Naive B cell (primary cell): ENCODE measurements at regions not wholly inside any gene's neighbourhood (a gene's known extent, or its start where the extent isn't known, plus 50 kb on each side); places are given as distances from the start of the nearest gene placed in this dataset.
"Not testable (repeated sequence)": the region's sequence is repeated elsewhere in the genome, so short reads cannot be mapped to it uniquely, and the experiment has no call there.

Experiments
- ATAC-seq, 2 donors: fragments of 150-1000 bp; cut with Tn5 transposase; 2 replicates each; pipeline ENCODE4 v1.10.0; 2021; ENCODE audit warnings: low read depth in 2 of 2, mild to moderate bottlenecking in 2 of 2, moderate library complexity in 2 of 2
- DNase-seq: peaks from one replicate; pipeline ENCODE4 v3.0.0; 2022
- H3K27ac Mint-ChIP-seq, 6 donors: one replicate each; pipeline ENCODE4 v1.8.0; 2020 to 2022; ENCODE audit warnings: mild to moderate bottlenecking in 6 of 6, mixed read lengths in 6 of 6, moderate library complexity in 5 of 6, inconsistent platforms in 2 of 6
- H3K27me3 Mint-ChIP-seq, 3 donors: one replicate each; pipeline ENCODE4 v1.8.0; 2021 to 2022; ENCODE audit warnings: mixed read lengths in 3 of 3, mild to moderate bottlenecking in 1 of 3
- H3K36me3 Mint-ChIP-seq, 2 donors: one replicate each; pipeline ENCODE4 v1.8.0; 2020 to 2022; ENCODE audit warnings: mixed read lengths in 2 of 2, inconsistent platforms in 1 of 2, mild to moderate bottlenecking in 1 of 2
- H3K4me1 Mint-ChIP-seq, 3 donors: one replicate each; pipeline ENCODE4 v1.8.0; 2020 to 2022; ENCODE audit warnings: mixed read lengths in 3 of 3, inconsistent platforms in 1 of 3, mild to moderate bottlenecking in 1 of 3, moderate library complexity in 1 of 3
- H3K4me3 Mint-ChIP-seq, 8 donors: one replicate each; pipeline ENCODE4 v1.8.0; 2020 to 2022; ENCODE audit warnings: mild to moderate bottlenecking in 8 of 8, mixed read lengths in 8 of 8, moderate library complexity in 8 of 8, inconsistent platforms in 2 of 8
- H3K9me3 Mint-ChIP-seq, 7 donors: one replicate each; pipeline ENCODE4 v1.8.0; 2020 to 2022; ENCODE audit warnings: mixed read lengths in 7 of 7, mild to moderate bottlenecking in 5 of 7, inconsistent platforms in 2 of 7, moderate library complexity in 1 of 7

DNA sequence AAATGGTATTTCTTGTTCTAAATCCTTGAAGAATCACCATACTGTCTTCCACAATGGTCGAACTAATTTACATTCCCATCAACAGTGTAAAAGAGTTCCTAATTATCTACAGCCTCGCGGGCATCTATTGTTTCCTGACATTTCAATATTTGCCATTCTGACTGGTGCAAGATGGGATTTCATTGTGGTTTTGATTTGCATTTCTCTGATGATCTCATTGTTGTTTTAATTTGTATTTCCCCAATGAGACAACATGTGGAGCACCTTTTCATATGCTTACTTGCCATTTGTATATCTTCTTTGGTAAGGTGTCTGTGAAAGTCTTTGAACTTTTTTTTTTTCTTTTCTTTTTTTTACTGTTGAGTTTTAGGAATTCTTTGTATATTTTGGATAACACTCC, 473.6 kb downstream of the KCTD16 start:
- DNase-seq (no peak), ATAC-seq (no peak)
- Mint-ChIP-seq H3K36me3 (no peaks in the 10 kb centered on the region), H3K4me3 (no peak overlapping the region), H3K9me3 (peaks cover 0 to 3% (median 0%) of the 10 kb centered on the region in 7 donors), H3K4me1 (no peaks in the 10 kb centered on the region), H3K27me3 (peaks cover 0 to 7% (median 0%) of the 10 kb centered on the region in 3 donors), H3K27ac (no peak overlapping the region)

DNA sequence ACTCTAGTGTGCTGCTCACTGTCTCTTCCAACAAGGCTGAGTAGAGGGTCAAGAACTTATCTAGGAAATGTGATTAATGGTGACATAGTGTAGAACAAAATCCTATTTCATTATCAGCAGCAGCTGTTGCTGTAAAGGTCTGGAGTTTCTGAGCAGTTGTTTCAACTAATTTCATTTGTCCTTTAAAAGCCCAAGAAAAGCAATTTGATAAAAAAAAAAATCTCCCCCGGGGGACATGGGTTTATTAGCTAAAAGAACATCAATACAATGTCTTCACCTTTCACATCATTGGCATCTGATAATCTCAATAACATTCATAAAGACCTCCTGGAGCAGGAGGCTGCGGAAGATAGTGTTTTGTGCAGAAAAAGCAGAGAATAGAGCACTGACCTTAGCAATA, 468.1 kb downstream of the KCTD16 start:
- DNase-seq (no peak), ATAC-seq (no peak)
- Mint-ChIP-seq H3K9me3 (peaks cover 8 to 28% (median 18%) of the 10 kb centered on the region in 7 donors), H3K36me3 (peaks cover 6 to 13% of the 10 kb centered on the region in 2 donors), H3K27ac (no peak overlapping the region), H3K27me3 (peaks cover 0 to 5% (median 0%) of the 10 kb centered on the region in 3 donors), H3K4me1 (no peaks in the 10 kb centered on the region), H3K4me3 (no peak overlapping the region)

DNA sequence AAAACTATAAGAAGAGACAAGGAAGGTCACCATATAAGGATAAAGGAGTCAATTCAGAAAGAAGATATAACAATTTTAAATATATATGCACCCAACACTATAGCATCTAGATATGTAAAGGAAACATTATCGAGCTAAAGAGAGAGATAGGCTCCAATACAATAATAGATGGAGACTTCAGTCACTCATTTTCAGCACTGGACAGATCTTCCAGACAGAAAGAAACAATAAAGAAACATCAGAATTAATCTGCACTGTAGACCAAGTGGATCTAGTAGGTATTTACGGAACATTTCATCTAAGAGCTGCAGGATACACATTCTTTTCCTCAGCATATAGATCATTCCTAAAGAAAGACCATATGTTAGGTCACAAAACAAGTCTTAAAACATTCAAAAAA, 463.5 kb downstream of the KCTD16 start:
- H3K4me1 Mint-ChIP-seq = no peaks in the 10 kb centered on the region
- H3K27me3 Mint-ChIP-seq = peaks cover 0 to 11% (median 11%) of the 10 kb centered on the region in 3 donors
- no peak overlapping the region for H3K27ac Mint-ChIP-seq
- H3K4me3 Mint-ChIP-seq = no peak overlapping the region
- DNase-seq = no peak
- peaks cover 17 to 66% (median 38%) of the 10 kb centered on the region in 7 donors for H3K9me3 Mint-ChIP-seq
- H3K36me3 Mint-ChIP-seq = peaks cover 6 to 27% of the 10 kb centered on the region in 2 donors
- ATAC-seq = no peak

DNA sequence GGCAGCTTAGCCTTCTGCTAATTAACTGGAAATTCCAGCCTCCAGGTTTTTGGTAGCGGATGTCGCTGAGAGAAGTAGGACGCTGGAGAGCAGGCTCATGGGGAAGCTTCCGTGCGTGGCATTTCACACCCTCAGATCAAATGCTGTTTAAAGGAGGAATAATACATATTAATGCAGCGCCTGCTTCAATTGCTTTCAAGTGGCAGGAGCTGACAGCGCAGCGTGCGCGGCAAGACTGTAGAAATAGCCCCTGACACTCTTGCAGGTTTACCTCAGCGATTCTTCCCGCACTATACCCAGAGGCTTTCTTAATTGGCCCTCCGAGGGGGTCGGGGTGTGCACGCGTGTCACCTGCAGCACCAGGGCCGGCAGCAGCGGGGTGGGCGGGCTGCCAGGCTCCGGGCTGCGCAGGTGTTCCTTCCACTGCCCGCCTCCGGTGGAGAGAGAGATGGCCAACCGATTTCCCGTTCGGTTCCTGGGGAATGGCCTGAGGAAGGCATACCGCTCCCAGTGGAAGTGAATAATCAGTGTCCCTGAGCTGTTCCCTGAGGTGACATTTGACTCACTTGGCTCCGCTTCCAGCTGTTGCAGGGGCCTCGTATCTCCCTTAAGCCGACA, 427.9 kb downstream of the KCTD16 start:
- Mint-ChIP-seq H3K27me3 (peaks cover 24 to 33% (median 30%) of the 10 kb centered on the region in 3 donors), H3K27ac (no peak overlapping the region), H3K36me3 (peaks cover 4 to 8% of the 10 kb centered on the region in 2 donors), H3K9me3 (peaks cover 0 to 16% (median 0%) of the 10 kb centered on the region in 7 donors), H3K4me1 (peaks cover 0 to 3% (median 0%) of the 10 kb centered on the region in 3 donors), H3K4me3 (no peak overlapping the region)
- ATAC-seq (no peak), DNase-seq (no peak)

DNA sequence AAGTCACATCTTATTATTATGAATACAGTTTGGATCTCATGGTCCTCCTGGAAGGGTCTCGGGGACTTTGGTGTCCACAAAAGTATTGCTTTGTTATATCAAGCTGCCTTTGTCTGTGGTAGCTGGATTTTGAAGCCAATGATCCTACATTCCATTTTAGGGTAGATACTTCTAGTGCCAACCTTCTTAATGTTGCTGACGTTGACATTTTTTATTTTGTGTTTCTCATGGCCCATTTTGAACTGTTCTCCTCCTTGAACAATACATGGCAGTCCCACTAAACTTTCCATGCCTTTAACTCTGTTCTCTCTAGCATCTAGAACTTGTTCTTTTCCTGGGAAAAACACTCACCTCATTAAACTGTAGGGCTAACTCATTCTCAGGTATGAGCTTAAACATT, 425.8 kb downstream of the KCTD16 start:
- no peak for DNase-seq
- no peak for ATAC-seq
- peaks cover 0 to 23% (median 2%) of the 10 kb centered on the region in 7 donors for H3K9me3 Mint-ChIP-seq
- H3K27ac Mint-ChIP-seq = no peak overlapping the region
- peaks cover 21 to 31% (median 25%) of the 10 kb centered on the region in 3 donors for H3K27me3 Mint-ChIP-seq
- peaks cover 4 to 8% of the 10 kb centered on the region in 2 donors for H3K36me3 Mint-ChIP-seq
- no peak overlapping the region for H3K4me3 Mint-ChIP-seq
- peaks cover 0 to 3% (median 0%) of the 10 kb centered on the region in 3 donors for H3K4me1 Mint-ChIP-seq

DNA sequence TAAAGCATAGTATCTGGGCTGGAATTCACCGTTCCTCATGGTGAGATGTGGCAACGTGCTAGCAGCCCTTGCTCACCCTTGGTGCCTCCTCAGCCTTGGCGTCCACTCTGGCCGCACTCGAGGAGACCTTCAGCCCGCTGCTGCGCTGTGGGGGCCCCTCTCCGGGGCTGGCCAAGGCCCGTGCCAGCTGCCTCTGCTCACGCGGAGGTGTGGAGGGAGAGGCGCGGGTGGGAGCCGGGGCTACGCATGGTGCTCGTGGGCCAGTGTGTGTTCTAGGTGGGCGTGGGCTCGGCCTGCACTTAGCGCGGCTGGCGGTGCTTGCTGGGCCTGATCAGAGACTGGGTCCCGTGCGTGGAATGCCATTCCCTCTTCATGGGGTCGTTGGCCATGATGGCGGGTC, 424.2 kb downstream of the KCTD16 start:
- H3K4me1 Mint-ChIP-seq = peaks cover 0 to 3% (median 0%) of the 10 kb centered on the region in 3 donors
- peaks cover 4 to 6% of the 10 kb centered on the region in 2 donors for H3K36me3 Mint-ChIP-seq
- ATAC-seq (no peak), DNase-seq (no peak)
- peaks cover 19 to 28% (median 25%) of the 10 kb centered on the region in 3 donors for H3K27me3 Mint-ChIP-seq
- H3K9me3 Mint-ChIP-seq = peaks cover 0 to 23% (median 2%) of the 10 kb centered on the region in 7 donors
- no peak overlapping the region for H3K27ac Mint-ChIP-seq
- H3K4me3 Mint-ChIP-seq = no peak overlapping the region

DNA sequence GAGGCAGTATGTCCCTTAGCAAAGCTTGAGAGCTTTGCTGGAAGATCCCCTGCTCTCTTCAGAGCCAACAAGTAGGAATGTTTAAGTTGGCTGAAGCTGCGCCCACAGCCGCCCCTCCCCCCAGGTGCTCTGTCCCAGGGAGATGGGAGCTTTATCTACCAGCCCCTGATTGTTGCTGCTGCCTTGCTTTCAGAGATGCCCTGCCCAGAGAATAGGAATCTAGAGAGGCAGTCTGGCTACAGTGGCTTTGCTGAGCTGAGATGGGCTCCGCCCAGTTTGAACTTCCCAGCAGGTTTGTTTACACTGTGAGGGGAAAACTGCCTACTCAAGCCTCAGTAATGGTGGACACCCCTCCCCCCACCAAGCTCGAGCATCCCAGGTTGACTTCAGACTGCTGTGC, 423.6 kb downstream of the KCTD16 start:
- not testable (repeated sequence) for H3K4me1 Mint-ChIP-seq, DNase-seq, H3K36me3 Mint-ChIP-seq, H3K4me3 Mint-ChIP-seq, H3K27ac Mint-ChIP-seq, ATAC-seq
- H3K9me3 Mint-ChIP-seq = peaks cover 0 to 23% (median 2%) of the 10 kb centered on the region in 7 donors
- H3K27me3 Mint-ChIP-seq = peaks cover 12 to 23% (median 19%) of the 10 kb centered on the region in 3 donors

DNA sequence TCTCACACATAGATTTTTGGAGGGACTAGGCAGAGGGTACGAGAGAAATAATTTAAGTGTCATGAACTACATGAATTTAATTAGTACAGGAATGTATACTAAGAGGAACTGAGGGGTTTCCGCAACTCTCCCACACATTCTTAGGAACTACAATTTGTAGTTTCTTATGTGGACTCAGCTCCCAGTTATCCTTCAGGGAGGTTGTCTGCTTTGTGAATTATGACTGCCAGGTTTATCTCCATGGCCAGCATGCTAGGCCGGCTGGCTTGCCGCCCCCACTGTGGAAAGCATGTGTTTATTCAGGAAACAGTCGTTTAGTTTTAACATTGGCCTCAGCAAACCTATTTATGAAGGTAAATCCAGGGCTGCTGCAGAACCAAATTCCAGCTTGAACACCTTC, 415.0 kb downstream of the KCTD16 start:
- Mint-ChIP-seq H3K27ac (no peak overlapping the region), H3K36me3 (no peaks in the 10 kb centered on the region), H3K27me3 (no peaks in the 10 kb centered on the region), H3K9me3 (peaks cover 0 to 6% (median 0%) of the 10 kb centered on the region in 7 donors), H3K4me3 (no peak overlapping the region), H3K4me1 (no peaks in the 10 kb centered on the region)
- DNase-seq (no peak), ATAC-seq (no peak)

DNA sequence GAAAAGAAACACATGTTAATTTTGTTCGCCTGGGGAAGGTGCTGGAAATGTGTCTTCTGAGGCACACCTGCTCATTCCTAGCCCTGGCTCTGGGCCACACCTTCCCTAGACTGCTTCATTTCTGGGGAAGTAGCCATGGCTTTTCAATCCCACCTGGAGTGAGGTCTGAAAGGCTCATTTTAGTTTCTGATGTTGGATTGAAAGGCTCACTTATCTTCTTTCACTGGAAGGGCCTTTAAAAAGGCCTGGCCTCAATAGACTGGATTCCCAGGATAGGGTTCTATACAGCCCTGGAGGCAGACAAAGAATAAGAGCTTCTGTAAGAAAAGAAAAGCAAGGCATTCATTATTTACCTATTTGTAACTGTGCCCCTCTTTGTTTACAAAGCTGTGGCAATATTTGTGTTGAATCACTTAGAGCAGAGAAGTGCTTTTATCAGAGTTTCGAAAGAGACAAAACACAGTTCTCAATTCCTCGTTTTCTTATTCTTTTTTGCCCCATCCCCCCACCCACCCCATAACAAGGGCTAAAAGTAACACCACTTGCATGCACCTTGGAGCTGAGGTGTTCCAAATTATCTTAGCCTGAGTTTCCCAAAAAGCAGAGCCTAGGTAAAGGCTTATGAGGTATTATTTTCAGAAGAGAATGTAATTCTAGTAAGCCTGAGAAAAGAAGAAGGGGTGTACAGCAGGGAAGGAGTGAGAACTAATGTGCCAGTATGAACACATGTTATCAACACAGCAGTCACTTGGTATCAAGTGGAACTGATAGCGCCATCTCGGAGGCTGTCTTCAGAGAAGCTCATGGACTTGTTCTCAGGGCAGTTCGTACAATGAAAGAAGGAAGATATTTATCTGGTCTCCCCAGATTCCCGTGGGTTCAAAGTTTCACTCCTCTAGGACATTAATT, 413.1 kb downstream of the KCTD16 start:
- DNase-seq = no peak
- ATAC-seq = no peak
- H3K27me3 Mint-ChIP-seq = no peaks in the 10 kb centered on the region
- no peaks in the 10 kb centered on the region for H3K4me1 Mint-ChIP-seq
- peaks cover 0 to 2% (median 0%) of the 10 kb centered on the region in 7 donors for H3K9me3 Mint-ChIP-seq
- no peak overlapping the region for H3K4me3 Mint-ChIP-seq
- no peak overlapping the region for H3K27ac Mint-ChIP-seq
- no peaks in the 10 kb centered on the region for H3K36me3 Mint-ChIP-seq

DNA sequence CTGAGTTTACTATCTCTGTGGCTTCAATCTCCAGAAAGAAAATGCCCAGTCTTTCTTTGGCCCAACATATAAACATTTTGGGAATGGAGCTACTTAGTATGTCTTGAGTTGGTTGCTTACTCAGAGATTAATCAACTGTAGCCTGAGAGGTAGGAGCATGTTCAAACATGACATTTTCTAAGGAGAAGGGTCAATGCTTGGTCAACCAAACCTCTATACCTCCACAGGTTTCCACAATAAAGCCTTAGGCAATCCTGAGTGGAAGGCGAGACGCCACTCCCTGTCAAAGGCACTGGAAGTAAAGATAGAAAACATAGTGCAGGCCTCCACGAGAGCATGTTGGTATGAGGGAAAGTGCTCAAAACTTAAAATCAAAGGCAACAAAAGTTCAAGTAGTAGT, 411.4 kb downstream of the KCTD16 start:
- no peak for DNase-seq
- H3K9me3 Mint-ChIP-seq = peaks cover 0 to 2% (median 0%) of the 10 kb centered on the region in 7 donors
- no peaks in the 10 kb centered on the region for H3K4me1 Mint-ChIP-seq
- H3K27ac Mint-ChIP-seq = no peak overlapping the region
- H3K36me3 Mint-ChIP-seq = no peaks in the 10 kb centered on the region
- H3K27me3 Mint-ChIP-seq = no peaks in the 10 kb centered on the region
- ATAC-seq = no peak
- no peak overlapping the region for H3K4me3 Mint-ChIP-seq

DNA sequence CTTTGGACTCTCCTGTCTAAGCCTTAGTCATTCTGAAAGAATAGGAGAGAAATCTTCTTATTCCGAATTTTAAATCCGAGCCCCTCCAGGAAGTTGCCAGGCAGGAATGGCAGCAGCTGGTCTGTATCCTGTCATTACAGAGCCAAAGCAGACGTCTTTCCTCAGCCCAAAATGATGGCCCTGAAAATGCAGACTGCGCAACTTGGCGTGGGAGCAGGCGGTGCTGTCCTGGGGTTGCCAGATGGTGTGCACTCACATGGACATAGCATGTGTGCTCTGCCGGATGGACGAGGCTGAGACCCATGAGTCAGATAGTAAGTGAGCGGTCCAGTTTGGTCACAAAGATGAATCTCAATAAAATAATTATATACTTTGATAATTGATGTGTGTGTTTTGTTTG, 410.4 kb downstream of the KCTD16 start:
- H3K36me3 Mint-ChIP-seq = no peaks in the 10 kb centered on the region
- DNase-seq (no peak), ATAC-seq (no peak)
- H3K4me1 Mint-ChIP-seq = no peaks in the 10 kb centered on the region
- H3K27me3 Mint-ChIP-seq = no peaks in the 10 kb centered on the region
- no peak overlapping the region for H3K27ac Mint-ChIP-seq
- no peak overlapping the region for H3K4me3 Mint-ChIP-seq
- peaks cover 0 to 4% (median 0%) of the 10 kb centered on the region in 7 donors for H3K9me3 Mint-ChIP-seq

DNA sequence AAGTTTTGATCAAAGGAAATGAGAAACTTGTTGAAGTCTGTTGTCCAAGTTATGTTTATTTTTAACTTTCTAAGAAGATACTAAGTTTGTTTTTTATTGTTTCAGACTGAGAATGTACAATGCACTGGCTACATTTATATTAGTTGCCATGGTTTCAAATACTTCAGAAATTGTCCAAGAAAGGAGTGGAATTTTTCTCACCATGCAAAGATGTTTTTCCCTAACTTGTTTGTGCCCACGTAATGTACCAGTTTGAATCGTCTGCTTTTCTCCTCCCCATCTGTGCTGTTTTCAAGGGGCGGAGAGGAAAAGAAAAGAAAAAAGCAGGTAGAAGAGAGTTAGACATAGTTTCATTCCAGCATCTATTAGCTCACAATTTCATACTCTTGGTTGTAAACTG, 407.0 kb downstream of the KCTD16 start:
- ATAC-seq (no peak), DNase-seq (no peak)
- no peaks in the 10 kb centered on the region for H3K4me1 Mint-ChIP-seq
- peaks cover 0 to 10% (median 0%) of the 10 kb centered on the region in 7 donors for H3K9me3 Mint-ChIP-seq
- no peak overlapping the region for H3K4me3 Mint-ChIP-seq
- no peaks in the 10 kb centered on the region for H3K36me3 Mint-ChIP-seq
- H3K27ac Mint-ChIP-seq = no peak overlapping the region
- H3K27me3 Mint-ChIP-seq = peaks cover 0 to 7% (median 0%) of the 10 kb centered on the region in 3 donors

DNA sequence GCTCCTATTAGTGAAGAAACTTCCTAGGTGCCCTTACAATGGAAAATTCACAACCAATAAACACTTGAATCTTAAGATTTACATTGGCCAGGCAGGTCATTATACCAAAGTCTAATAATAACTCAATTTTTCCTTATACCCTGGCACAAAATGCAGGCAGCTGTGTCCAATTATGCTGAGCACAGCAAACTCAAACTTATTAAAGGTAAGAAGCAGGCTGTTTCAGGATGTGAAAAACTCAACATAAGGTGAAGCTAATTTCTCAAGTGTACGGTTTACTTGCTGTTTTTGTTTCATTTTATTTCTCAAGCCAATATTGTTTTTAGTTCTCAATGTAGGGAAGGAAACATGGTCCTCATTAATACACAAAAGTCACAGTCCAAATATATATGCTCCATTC, 405.1 kb downstream of the KCTD16 start:
- no peaks in the 10 kb centered on the region for H3K4me1 Mint-ChIP-seq
- H3K27ac Mint-ChIP-seq = no peak overlapping the region
- H3K9me3 Mint-ChIP-seq = peaks cover 0 to 13% (median 2%) of the 10 kb centered on the region in 7 donors
- DNase-seq (no peak), ATAC-seq (no peak)
- no peak overlapping the region for H3K4me3 Mint-ChIP-seq
- peaks cover 0 to 7% (median 0%) of the 10 kb centered on the region in 3 donors for H3K27me3 Mint-ChIP-seq
- H3K36me3 Mint-ChIP-seq = no peaks in the 10 kb centered on the region

DNA sequence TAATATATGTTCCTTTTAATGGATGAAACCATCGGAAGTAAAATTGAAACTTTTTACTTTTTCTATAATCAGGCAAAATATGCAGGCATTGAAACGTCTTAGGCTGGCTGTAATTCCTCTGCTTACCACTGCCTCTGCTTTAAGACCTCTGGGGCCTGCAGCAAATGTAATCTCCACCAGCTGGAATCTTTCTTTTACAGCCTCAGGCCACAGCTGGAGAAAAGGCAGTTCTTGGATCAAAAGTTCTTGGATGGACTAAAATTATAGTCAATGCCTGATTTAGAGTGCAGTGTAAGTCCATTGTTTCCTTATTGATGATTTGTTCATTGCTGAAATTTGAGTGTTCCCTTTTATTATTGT, 396.7 kb downstream of the KCTD16 start:
- Mint-ChIP-seq H3K27me3 (peaks cover 0 to 5% (median 0%) of the 10 kb centered on the region in 3 donors), H3K9me3 (peaks cover 9 to 48% (median 25%) of the 10 kb centered on the region in 7 donors), H3K27ac (no peak overlapping the region), H3K4me1 (no peaks in the 10 kb centered on the region), H3K4me3 (no peak overlapping the region), H3K36me3 (peaks cover 0 to 12% of the 10 kb centered on the region in 2 donors)
- ATAC-seq (no peak), DNase-seq (no peak)
